GM18499 (cell line): ENCODE measurements at regions not wholly inside any gene's neighbourhood (a gene's known extent, or its start where the extent isn't known, plus 50 kb on each side); places are given as distances from the start of the nearest gene placed in this dataset.

ENCODE experiments used
- ATAC-seq: cut with Tn5 transposase; IDR thresholded peaks from one replicate; pipeline ENCODE4 v1.9.1; 2021; ENCODE audit warnings: moderate number of reproducible peaks; ENCODE audit not compliant: insufficient read depth, unreplicated experiment

GRCh38 chr14:50055461-50056228 is 60.7 kb downstream of the VCPKMT start:
- no peak for ATAC-seq

- ATAC-seq, result no peak
Observed at GRCh38 chr14:50056435-50056834, 59.9 kb downstream of the VCPKMT start.

DNA sequence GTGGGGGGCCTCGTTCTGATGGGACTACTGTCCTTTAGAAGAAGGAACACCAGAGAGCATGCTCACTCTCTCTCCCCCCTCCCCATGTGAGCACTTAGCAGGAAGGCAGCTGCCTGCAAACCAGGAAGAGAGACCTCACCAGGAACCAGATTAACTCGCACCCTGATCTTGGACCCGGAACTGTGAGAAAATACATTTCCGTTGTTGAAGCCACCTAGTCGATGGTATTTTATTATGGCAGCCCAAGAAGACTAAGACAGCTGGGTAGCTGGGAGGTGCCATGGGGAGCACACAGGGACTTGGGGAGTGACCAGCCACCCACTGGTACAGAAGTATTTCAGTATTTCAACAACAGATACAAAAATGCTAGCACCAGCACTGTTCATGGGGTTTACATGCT is 59.0 kb downstream of the VCPKMT start:
- no peak for ATAC-seq

- ATAC-seq, result no peak
Observed at GRCh38 chr14:50058113-50058512, 58.3 kb downstream of the VCPKMT start.
